Ishikawa (cell line): ENCODE measurements at regions not wholly inside any gene's neighbourhood (a gene's known extent, or its start where the extent isn't known, plus 50 kb on each side); places are given as distances from the start of the nearest gene placed in this dataset.

ENCODE experiments used
- EP300 ChIP-seq: IDR thresholded peaks from 2 replicates; pipeline ENCODE4 v1.6.1; 2012; ENCODE audit warnings: borderline replicate concordance
- RAD21 ChIP-seq: IDR thresholded peaks from 2 replicates; pipeline ENCODE4 v1.6.1; 2012; ENCODE audit warnings: low read depth
- TAF1 ChIP-seq: IDR thresholded peaks from 2 replicates; pipeline ENCODE4 v1.6.1; 2012; ENCODE audit warnings: low read depth, mild to moderate bottlenecking

GRCh38 chr1:72606216-72606810 lies 324.0 kb upstream of the NEGR1 start:
- TF ChIP-seq RAD21 (no peak), EP300 (no peak), TAF1 (no peak)
